Fibroblast of skin of left quadriceps (primary cell): ENCODE measurements at regions not wholly inside any gene's neighbourhood (a gene's known extent, or its start where the extent isn't known, plus 50 kb on each side); places are given as distances from the start of the nearest gene placed in this dataset.
A peak's percentile ranks its signal among the peaks of the same experiment; 100 is the strongest.
"Not testable (repeated sequence)": the region's sequence is repeated elsewhere in the genome, so short reads cannot be mapped to it uniquely, and the experiment has no call there.

Experiments
- DNase-seq, 2 experiments: peaks; one replicate each; pipeline ENCODE4 v3.0.0-alpha.2; 2013; ENCODE audit warnings: low read depth in 2 of 2

DNA sequence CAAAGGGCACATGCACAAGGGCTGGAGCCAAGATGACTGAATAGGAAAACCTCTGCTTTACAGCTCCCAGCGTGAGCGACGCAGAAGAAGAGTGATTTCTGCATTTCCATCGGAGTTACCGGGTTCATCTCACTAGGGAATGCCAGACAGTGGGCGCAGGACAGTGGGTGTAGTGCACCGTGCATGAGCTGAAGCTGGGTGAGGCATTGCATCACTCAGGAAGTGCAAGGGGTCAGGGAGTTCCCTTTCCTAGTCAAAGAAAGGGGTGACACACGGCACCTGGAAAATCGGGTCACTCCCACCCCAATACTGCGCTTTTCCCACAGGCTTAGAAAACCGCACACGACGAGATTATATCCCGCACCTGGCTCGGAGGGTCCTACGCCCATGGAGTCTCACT, 64.5 kb upstream of the HTR1E start:
- DNase-seq: not testable (repeated sequence)

DNA sequence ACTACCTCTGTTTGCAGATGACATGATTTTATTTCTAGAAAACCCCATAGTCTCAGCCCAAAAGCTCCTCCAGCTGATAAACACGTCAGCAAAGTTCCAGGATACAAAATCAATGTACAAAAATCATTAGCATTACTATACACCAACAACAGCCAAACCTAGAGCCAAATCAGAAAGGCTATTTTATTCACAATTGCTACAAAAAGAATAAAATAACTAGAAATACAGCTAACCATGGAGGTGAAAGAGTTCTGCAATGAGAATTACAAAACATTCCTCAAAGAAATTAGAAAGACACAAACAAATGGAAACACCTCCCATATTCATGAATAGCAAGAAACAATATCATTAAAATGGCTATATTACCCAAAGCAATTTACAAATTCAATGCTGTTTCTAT, 65.6 kb upstream of the HTR1E start:
- no peak for DNase-seq

DNA sequence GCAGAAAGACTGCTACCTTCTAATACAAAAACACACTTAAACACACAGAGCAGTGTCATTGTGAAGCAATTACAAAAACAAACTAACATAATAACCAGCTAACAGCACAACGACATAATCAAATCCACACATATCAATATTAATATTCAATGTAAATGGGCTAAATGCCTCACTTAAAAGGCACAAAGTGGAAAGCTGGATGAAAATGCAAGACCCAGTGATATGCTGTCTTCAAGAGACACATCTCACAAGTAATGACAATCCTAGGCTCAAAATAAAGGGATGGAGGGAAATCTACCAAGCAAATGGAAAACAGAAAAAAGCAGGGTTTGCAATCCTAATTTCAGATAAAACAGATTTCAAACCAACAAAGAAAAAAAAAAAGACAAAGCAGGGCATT, 67.8 kb upstream of the HTR1E start:
- no peak for DNase-seq

DNA sequence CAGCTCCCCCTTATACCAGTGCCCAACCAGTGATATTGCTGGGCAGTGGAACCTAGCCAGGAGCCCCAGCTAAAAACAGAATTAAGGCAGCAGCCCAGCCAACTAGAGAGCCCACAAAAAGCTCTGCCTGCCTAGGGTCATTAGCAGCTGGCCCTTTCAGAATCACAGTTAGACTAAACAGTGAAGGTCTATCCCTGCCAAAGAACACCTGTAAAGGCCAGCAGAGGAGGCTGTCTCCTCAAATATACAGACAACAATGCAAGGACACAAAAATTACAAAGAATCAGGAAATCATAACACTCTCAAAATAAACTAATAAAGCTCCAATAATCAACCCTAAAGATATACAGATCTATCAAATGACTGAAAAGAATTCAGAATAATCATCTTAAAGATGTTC, 77.8 kb upstream of the HTR1E start:
- DNase-seq: no peak

DNA sequence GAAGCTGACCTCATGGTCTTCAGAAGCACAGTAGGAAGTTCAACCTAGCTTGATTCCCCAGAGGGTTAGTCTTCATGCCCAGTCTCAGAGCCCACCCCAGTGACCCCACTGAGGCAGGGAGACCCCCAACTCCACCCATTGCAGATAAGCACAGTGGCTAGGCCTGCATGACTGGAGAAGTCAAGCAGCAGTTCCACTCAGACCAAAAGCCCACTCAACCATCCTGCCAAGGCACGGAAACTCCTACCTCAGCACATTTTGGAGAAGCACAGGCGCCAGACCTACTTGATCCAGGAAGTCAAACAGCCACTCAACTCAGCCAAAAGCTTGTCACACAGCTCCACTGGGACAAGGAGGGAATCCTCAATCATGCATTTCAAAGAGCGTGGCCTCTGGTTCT, 78.4 kb upstream of the HTR1E start:
- DNase-seq: no peak

DNA sequence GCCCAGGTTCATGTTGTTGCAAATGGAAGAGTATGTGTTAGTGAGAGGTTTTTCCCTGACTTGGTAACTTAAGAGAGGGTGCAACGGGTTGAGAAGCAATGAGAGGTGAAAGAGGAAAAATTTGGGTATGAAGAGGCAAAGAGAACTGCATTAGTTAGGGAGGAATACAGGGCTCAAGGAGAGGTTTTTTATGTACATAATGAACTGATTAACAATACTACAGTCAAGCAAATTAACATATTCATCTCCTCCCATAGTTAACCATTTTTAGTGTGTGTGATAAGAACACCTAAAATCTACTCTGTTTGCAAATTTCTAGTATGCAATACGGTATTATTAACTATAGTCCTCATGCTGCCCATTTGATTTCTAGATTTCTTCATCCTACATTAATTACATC, 79.5 kb upstream of the HTR1E start:
- DNase-seq: no peak

DNA sequence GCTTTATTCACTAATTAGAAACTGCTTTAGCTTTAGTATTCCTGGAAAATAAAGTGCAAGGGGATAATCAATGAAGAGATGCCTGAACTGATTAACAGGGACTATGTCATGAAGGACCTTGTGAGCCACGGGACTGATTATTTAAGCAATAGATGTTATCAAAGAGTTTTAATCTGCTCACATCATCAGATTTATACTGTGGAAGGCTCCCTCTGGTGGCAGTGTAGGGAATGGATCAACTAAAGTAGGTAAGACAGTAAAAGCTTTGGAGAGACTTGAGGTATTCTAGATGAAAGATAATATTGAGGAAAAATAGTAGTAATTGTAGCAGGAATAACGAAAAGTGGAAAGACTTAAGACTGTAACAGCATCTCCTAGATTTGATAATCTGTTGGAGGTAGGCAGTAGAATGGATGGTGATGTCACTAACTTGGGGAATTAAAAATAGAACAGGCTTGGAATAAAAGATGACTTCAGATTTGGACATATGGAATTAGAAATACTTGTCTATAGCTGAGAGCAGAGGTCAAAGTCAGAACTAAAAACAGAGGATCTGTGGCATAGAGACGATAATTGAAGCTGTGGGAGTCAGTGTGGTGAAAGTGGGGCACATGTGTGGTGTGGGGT, 80.3 kb upstream of the HTR1E start:
- DNase-seq: peak in 1 of 2 experiments; percentile 1

DNA sequence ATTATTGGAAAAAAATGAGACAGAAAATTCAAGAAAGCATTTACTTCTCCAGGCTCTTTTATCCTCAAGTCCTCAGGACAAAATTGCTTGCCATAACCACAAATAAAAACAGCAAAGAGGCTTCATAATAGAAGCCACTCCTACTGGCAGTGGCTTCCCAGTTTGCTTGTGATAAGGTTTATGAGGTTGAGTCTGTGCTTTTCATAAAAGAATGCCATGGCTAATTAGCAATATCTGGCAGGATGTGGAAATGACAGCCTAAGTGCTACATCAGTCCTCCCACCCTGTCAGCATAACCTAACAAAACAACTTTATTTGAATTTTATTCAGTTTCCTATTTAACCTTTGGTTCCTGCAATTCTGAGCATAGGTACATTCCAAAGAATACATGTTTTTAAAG, 80.9 kb upstream of the HTR1E start:
- no peak for DNase-seq

DNA sequence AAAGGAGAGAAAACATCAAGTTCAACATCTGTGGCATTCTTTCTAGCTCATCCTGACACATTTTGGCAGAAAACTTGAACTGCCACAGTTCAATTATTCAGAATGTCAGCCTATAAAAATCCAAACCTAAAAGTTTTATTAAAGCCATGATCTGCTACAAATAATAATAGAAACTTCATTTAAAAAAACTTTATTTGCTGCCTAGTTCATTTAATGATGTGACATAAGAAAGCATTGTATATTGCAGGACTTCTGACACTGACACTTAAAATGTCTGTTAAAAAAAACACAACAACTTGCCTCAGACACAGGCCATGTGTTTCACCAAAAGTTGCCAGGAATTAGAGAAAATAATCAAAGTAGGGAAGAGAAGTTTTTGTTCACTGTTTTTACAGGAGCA, 88.3 kb upstream of the HTR1E start:
- DNase-seq: no peak

DNA sequence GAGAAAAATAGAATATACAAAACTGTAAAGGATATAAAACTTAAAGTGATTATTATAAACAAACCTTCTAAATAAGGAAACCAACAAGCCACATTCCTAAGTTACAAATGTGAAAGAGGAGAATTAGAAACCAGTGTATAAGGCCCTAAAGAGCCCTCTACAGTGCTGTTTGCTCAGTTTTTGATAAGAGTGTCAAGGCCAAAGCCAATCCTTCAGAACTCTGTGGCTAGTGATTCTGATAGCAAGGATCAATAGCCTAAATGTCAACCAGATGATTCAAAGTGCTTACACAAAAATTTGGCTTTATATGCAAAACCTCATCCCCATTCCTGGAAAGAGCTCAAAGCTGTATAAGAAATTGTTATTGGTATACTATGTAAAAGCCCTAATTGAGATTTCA, 104.6 kb upstream of the HTR1E start:
- no peak for DNase-seq

DNA sequence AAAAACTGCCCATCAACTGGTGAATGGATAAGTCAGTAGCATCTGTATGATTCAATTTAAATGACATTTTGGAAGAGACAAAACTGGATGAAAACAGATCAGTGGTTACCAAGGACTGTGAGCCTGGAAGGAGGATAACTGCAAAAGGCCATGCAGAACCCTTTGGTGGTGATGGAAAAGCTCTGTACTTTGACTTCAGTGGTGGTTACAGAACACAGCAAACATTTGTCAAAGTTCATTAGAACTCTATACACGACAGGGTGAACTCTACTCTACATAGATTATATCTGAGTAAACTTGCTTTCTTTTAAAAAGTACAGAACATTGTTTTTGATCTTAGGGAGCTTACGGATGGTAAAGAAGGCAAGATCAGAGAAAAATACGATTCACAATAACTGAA, 111.9 kb upstream of the HTR1E start:
- no peak for DNase-seq

DNA sequence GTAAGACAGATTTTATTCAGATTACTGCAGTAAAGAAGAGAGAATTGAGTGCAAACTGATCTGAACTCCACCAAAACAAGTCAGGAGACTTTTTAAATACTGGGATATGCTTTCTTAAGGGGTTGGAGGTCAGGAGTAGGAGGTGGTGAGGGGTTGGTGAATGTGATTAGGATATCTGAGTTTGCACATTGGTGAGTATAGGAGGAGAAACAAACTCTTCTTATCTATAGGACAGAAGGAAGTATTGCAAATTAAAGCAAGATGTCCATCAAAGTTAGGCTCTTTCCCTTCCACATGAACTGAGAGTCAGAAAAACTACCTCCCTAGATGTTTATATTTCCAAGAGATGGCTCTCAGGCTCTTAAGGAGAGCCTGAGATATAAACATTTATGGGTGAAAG, 114.6 kb upstream of the HTR1E start:
- DNase-seq: no peak

DNA sequence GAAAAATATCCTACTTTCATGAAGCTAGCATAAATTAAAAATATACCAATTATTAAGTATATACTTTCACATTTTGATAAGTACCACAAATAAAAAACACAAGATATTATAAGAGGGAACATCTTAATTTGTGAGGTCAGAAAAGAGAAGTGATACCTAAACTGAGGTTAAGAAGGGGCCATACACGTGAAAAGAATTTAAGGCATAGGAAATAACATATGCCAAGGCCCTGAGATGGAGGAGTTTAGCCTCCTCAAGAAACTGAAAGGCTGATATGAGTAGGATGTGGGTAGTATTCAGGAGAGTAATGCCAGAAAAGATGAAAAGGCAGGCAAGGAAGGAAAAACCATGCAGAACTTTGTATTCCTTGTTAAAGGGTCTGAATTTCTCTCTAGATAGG, 116.6 kb upstream of the HTR1E start:
- no peak for DNase-seq

DNA sequence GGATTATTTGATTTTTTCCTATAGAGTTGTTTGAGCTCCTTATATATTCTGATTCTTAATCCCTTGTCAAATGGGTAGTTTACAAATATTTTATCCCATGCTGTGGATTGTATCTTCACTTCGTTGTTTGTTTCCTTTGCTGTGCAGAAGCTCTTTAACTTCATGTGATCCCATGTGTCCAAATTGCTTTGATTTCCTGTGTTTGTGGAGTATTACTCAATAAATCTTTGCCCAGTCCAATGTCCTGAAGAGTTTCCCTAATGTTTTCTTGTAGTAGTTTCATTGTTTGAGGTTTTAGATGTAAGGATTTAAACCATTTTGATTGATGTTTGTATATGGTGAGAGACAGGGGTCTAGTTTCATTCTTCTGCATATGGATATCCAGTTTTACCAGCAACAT, 143.7 kb upstream of the HTR1E start:
- no peak for DNase-seq

DNA sequence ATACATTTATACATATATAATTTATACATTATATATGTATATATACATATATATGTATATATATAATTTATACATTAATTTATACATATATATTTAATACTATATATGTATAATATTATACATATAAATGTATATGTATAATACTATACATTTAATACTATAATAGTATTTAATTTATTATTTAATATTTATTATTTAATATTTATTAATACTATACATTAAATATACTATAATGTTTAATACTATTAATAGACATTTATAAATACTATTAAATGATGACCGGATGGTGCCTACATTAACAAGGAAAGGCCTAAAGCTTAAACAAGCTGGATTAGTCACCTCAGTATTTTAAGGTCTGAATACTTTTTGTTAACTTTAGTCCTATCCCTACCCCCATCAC, 145.9 kb upstream of the HTR1E start:
- no peak for DNase-seq

DNA sequence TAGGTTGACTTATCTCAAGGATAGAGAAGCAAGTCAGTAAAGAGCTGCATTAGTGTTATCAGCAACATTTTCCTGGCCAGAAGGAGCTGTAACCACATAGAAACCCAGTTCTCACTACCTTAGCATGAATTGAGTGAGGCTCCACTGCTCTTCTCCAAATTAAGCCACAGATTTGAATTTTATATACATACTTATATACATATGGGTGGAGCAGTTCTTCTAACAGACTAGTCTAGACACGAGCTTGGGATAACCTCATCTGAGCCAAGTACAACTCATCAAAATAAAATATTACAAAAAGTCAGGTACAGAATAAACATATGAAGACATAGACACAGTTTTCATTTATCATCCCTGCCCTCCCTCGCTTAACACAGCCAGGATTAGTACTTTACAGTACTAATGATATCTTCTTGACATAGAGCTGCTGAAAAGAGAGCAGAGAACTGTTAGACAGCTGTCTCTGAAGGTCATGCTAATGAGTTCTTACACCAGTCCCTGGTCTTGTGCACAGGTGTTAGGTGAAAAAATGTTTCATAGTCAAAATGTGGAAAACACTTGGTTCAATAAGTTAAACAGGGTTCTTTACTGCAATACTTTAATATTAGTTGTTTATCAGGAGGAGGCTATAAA, 147.4 kb upstream of the HTR1E start:
- DNase-seq: no peak

DNA sequence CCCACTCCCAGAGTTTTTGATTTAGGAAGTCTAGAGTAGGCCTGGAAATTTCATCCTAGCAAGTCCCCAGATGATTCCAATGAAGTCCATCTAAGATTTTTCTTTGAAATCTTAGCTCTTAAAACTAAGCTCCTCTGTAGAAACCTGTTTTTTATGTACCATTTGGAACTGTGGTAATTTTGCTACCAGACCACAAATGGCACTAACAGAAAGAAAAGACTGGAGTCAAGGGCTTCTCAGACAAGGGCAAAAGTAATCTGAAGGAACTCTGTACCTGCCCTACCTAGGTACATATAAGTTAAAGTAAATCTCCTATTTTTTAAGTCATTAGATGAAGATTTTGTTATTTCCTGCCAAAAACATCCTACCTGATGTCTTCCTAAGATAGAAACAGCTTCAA, 155.0 kb upstream of the HTR1E start:
- no peak for DNase-seq

DNA sequence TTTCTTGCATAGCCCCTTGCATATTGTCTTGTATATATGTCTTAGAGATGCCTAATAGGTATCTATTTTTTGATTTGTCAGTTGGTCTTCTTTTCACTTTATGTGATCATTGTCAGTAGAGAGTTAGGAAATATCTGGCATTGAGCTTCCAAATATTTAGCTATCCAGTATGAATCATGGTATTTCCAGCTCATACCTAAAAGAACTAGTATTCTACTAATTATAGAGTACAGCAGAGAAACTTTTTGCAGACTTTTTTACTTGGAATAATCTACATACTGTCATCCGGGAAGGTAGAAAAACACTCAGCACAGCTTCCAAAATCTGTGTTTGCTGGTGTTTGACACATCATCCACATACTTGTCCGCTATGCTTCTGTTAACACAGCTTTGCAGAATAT, 156.4 kb upstream of the HTR1E start:
- no peak for DNase-seq

DNA sequence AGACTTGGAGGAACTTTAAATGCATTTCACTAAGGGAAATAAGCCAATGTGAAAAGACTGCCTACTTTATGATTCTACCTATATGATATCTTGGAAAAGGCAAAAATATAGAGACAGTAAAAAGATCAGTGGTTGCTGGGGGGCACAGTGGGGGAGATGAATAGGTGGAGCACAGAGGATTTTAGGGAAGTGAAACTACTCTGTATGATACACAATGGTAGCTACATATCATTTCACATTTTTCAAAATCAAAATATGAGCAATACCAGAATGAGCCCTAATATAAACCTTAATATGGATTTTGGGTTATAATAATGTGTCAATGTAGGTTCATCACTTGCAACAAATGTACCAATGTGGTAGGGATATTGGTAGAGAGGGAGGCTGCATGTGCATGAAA, 161.4 kb upstream of the HTR1E start:
- no peak for DNase-seq

DNA sequence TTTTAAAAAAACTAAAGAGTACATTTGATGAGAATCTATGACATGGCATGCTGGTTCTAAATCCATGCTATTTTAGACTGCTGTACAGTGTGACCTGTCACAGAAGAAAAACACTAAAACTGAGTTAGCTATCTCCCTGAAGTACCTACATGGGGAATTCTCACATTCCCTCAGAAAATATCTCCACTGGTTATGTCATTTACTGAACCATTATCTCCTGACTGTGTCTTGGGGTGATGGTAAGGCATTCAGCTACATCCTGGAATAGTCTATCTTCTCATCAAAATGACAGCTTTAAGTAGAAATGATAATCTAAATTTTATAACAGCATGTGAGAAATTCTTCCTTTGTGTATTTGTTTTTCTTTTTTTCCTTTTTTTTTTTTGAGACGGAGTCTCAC, 172.1 kb upstream of the HTR1E start:
- DNase-seq: no peak

DNA sequence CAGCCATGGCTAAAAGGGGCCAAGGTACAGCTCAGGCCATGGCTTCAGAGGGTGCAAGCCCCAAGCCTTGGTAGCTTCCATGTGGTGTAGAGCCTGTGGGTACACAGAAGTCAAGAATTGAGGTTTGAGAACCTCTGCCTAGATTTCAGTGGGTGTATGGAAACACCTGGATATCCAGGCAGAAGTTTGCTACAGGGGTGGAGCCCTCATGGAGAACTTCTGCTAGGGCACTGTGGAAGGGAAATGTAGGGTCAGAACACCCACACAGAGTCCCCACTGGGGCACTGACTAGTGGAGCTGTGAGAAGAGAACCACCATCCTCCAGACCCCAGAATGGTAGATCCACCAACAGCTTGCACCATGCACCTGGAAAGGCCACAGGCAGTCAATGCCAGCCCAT, 177.4 kb upstream of the HTR1E start:
- DNase-seq: not testable (repeated sequence)

DNA sequence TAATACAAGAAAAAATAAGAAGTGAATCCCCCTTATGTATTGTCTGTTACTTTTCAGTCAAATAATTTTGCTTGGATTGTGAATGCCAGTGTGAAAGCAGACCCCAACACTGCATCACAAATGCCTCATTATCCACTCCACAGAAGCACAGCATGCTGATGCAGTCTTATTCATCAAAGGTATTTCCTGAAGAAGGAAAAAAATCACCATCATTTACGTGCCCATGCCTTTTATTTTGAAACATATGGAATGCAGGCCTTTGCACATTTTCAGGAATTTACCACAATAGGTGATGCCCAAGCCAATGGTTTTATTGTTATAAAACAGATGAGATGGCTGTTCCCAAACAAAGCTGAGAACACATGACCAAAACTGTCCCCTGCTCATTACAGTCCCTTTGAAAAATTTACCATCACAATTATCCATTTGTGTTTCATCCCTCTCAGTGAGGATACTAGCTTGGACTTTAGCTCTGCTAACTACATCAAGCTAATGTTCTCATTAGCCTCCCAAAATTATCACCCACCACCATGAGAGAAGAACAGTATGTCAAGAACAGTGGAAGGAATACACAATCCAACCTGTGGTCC, 180.6 kb upstream of the HTR1E start:
- no peak for DNase-seq

DNA sequence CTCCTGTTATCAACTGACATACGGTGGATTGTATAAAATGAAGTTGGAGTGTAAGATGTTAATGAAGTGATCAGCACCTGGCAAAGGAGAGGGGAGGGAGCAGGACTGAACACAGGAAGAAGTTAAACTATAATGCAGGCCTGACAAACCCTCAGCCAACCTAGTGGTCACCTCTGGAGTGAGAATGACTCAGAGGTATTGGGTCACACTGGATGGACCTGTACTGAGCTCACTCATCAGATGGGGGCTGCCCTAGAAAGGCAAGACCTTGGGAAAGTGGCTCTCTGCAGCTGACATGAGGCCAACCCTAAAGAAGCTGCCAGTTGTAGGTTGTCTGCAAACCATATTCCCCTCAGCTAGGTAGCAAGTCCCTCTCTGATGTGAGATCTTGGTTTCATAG, 193.3 kb upstream of the HTR1E start:
- DNase-seq: no peak

DNA sequence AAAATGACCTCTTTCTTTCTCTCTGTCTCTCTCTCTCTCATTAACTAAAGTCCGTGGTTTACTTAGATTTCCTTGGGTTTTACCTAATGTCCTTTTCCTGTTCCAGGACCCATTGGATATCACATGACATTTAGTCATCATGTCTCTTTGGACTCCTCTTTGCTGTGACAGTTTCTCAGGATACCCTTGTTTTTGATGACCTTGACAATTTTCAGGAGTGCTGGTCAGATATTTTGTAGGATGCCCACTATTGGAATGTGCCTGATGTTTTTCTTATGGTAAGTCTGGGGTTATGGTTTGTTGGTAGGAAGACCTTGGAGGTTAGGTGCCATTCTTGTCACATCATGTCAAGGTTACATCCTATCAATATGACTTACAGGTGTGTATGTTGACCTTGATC, 199.2 kb upstream of the HTR1E start:
- DNase-seq: no peak
